Pancreas (tissue), 10 donors: ENCODE measurements at regions not wholly inside any gene's neighbourhood (a gene's known extent, or its start where the extent isn't known, plus 50 kb on each side); places are given as distances from the start of the nearest gene placed in this dataset.

Experiments used
- ATAC-seq, 4 donors: fragments of 200-7000 bp; cut with Tn5 transposase; one replicate each; pipeline versions ENCODE4 v1.8.0 to v1.9.1; 2020; ENCODE audit warnings: mild to moderate bottlenecking in 4 of 4, moderate library complexity in 4 of 4
- DNase-seq, 6 donors: peaks; one replicate each; pipeline ENCODE4 v3.0.0-alpha.2; 2020
- FAIRE-seq: peaks from 2 replicates; lab custom pipeline; 2012; peaks lifted over from hg19 to GRCh38; lab: Jason Lieb, UNC
- H3K27ac ChIP-seq, 4 donors: fragments of 200-600 bp; sonication (generic); 1 replicate in 3 of 4; 2 replicates in 1 of 4; pipeline versions ENCODE4 v1.5.0 to v1.8.0; 2020
- H3K27me3 ChIP-seq, 4 donors: fragments of 200-600 bp; one replicate each; pipeline ENCODE4 v1.8.0; 2021
- H3K36me3 ChIP-seq, 3 donors: fragments of 200-600 bp; sonication (generic) in 1 of 3; one replicate each; pipeline versions ENCODE4 v1.5.0 to v1.8.0; 2020 to 2021
- H3K4me1 ChIP-seq, 3 donors: fragments of 200-600 bp; one replicate each; pipeline ENCODE4 v1.8.0; 2021
- H3K4me3 ChIP-seq, 4 donors: fragments of 200-600 bp; sonication (generic) in 2 of 4; one replicate each; pipeline versions ENCODE4 v1.5.0 to v1.8.0; 2020 to 2021
- H3K9me3 ChIP-seq, 4 donors: fragments of 200-600 bp; one replicate each; pipeline ENCODE4 v1.8.0; 2021
- CTCF ChIP-seq, 4 donors: fragments of 200-600 bp; sonication (generic) in 3 of 4; IDR thresholded peaks; one replicate each; pipeline versions ENCODE4 v1.5.0 to v1.8.0; 2021; ENCODE audit warnings: antibody characterized with exemption in 4 of 4
- WGBS, 2 donors: extraction: QIAGEN DNeasy Blood & Tissue Kit; methylation state at CpG; one replicate each; pipeline ENCODE4 v1.1.7; 2013; 5-methylcytosine and 5-hydroxymethylcytosine counted together
- intact Hi-C, 3 donors: fragments of 100-400 bp; cut with DNase I; formaldehyde crosslinking; loops; one replicate each; pipeline versions ENCODE4 v1.11.1 to v1.14.2; 2022
- donor health status: healthy with polysubstance abuse.
- donor health status: DM: no; HTN: no; CAD: no; lungs with moderate emphysema.
- donor health status: DM: no; HTN: no; CAD: no.
- donor health status: control.
- donor health status: control.
- donor health status: Bipolar disorder and iron deficiency.
- donor health status: DM: yes; HTN: yes; CAD: no.
- donor health status: DM: no; HTN: no; CAD: no.
- donor health status: DM: no; HTN: no; CAD: no.
- donor health status: DM: yes; HTN: yes; CAD: no.

- no peak for TF ChIP-seq CTCF (IDR thresholded peaks at IDR 0.05)
- H3K4me1 ChIP-seq, result no peaks in the 10 kb centered on the region
- ATAC-seq, result no peak
- intact Hi-C loops, result no loop called here
- H3K36me3 ChIP-seq, result no peaks in the 10 kb centered on the region
- 84 to 88% methylated on average over 8 to 9 of the region's 9 CpGs for WGBS, 2 donors
- no peaks in the 10 kb centered on the region for H3K27me3 ChIP-seq
- H3K27ac ChIP-seq, result no peak overlapping the region
- no peak for FAIRE-seq
- H3K9me3 ChIP-seq, result no peaks in the 10 kb centered on the region
- no peak overlapping the region for H3K4me3 ChIP-seq
- DNase-seq, result no peak
These were observed 90.8 kb upstream of the NEURL1B start for GRCh38 chr5:172550096-172550765.

DNA sequence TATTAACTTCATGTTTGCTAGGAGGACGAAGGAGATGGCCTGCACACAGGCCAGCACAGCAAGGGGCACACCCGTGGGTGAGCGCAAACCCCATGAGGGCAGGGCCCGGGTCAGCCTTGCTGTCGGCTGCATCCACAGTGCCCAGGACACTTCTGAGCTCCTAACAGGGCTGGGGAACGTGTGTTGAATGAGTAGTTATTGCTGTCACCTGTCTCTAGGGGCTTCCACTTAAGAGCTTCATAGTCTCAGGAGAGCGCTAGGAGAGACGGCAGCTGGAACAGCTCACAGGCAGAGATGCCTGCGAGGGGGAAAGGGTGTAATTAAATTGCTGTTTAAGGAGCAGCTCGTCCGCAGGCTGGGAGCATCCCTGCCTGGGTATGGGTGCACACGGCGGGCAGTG, 91.4 kb upstream of the NEURL1B start:
- H3K27ac ChIP-seq, result no peak overlapping the region
- intact Hi-C loops, result no loop called here
- TF ChIP-seq CTCF (IDR thresholded peaks at IDR 0.05), result no peak
- no peak for FAIRE-seq
- H3K4me1 ChIP-seq, result no peaks in the 10 kb centered on the region
- H3K9me3 ChIP-seq, result no peaks in the 10 kb centered on the region
- no peak overlapping the region for H3K4me3 ChIP-seq
- no peak for DNase-seq
- no peaks in the 10 kb centered on the region for H3K36me3 ChIP-seq
- no peak for ATAC-seq
- 82 to 88% methylated on average over 13 of the region's 13 CpGs for WGBS, 2 donors
- H3K27me3 ChIP-seq, result no peaks in the 10 kb centered on the region

DNA sequence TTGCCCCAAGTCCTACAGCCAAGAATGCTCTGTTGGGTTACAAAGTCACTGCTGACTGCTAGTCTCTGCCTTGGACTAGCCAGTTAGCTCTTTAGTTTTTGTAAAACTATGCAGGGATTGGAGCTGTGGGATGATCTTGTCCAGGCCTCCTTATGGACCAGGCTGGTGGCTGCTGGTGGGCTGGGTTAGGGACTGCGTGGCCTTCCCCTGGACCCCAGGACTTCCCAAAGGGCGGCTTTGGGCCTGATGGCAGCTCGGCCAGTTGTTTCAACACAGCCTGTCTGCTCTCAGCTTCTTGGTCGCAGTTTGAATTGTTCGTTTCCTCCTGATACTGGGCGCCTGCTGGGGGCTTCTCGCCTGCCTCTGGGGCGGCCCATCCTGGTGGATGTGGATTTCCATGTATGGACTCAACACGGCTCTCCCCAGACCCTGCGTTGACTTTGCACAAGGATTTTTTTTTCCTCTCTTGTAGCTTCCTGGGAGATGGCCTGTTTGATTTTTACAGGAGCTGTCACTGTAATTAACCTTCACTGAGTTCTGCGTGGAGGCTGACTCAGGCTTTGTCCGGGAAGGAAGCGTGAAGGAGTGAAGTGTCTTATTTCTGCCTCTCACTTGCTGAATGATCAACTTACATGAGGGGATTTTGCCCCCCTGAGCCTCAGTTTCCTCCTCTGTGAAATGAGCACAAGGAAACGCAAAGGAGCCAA, 91.9 kb upstream of the NEURL1B start:
- 86 to 89% methylated on average over 14 of the region's 14 CpGs for WGBS, 2 donors

GRCh38 chr5:172548311-172548731, 92.7 kb upstream of the NEURL1B start:
- WGBS, 2 donors, result 50 to 60% methylated on average over 6 of the region's 6 CpGs
- no peak overlapping the region for H3K4me3 ChIP-seq
- TF ChIP-seq CTCF (IDR thresholded peaks at IDR 0.05), result no peak
- DNase-seq (no peak), FAIRE-seq (no peak), ATAC-seq (peak in 2 of 4 donors; percentile 18 to 45)
- intact Hi-C loops, result no loop called here
- no peaks in the 10 kb centered on the region for H3K4me1 ChIP-seq
- H3K27me3 ChIP-seq, result no peaks in the 10 kb centered on the region
- H3K9me3 ChIP-seq, result no peaks in the 10 kb centered on the region
- H3K36me3 ChIP-seq, result no peaks in the 10 kb centered on the region
- H3K27ac ChIP-seq, result no peak overlapping the region

More for the DNA sequence above, 91.9 kb upstream of the NEURL1B start:
- FAIRE-seq, result no peak
- TF ChIP-seq CTCF (IDR thresholded peaks at IDR 0.05), result no peak
- H3K27me3 ChIP-seq, result no peaks in the 10 kb centered on the region
- intact Hi-C loops, result no loop called here
- no peak overlapping the region for H3K27ac ChIP-seq
- DNase-seq, result no peak
- ATAC-seq, result no peak
- H3K4me3 ChIP-seq, result no peak overlapping the region
- no peaks in the 10 kb centered on the region for H3K36me3 ChIP-seq
- H3K4me1 ChIP-seq, result no peaks in the 10 kb centered on the region
- no peaks in the 10 kb centered on the region for H3K9me3 ChIP-seq

DNA sequence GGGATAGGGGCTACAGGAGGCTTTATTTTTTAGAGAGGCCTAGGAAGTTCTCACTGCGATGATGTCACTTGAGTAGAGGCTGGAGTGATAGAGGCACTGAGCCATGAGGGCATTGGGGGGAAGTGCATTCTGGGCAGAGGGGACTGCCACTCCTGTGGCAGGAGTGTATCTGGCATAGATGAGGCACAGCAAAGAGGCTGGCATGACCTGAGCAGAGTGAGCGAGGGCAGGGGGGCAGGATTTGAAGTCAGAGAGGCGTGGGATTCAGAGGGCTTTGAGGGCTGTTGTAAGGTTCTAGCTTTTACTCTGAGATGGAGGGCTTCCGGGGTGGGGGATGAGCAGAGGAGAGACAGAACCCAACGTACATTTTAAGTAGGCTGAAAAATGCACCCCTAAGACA, 91.9 kb upstream of the SH3PXD2B start:
- TF ChIP-seq CTCF (IDR thresholded peaks at IDR 0.05), result no peak
- Histone ChIP-seq H3K36me3 (no peaks in the 10 kb centered on the region), H3K4me3 (no peak overlapping the region), H3K27ac (no peak overlapping the region), H3K4me1 (no peaks in the 10 kb centered on the region), H3K9me3 (no peaks in the 10 kb centered on the region), H3K27me3 (no peaks in the 10 kb centered on the region)
- intact Hi-C loops, result no loop called here
- ATAC-seq, result no peak
- no peak for FAIRE-seq
- WGBS, 2 donors, result 84 to 96% methylated on average over 5 of the region's 5 CpGs
- no peak for DNase-seq
